Mesendoderm (in vitro differentiated cells): ENCODE measurements at regions not wholly inside any gene's neighbourhood (a gene's known extent, or its start where the extent isn't known, plus 50 kb on each side); places are given as distances from the start of the nearest gene placed in this dataset.
"Not testable (repeated sequence)": the region's sequence is repeated elsewhere in the genome, so short reads cannot be mapped to it uniquely, and the experiment has no call there.

Experiments used
- DNase-seq: peaks from one replicate; pipeline ENCODE4 v3.0.0; 2013
- H2AK5ac ChIP-seq: 2 replicates; pipeline ENCODE4 v1.6.1; 2013; ENCODE audit warnings: low read length, inconsistent platforms
- H2BK120ac ChIP-seq: 2 replicates; pipeline ENCODE4 v1.6.1; 2013; ENCODE audit warnings: low read depth, mild to moderate bottlenecking, low read length, moderate library complexity, mixed read lengths
- H2BK15ac ChIP-seq: replicated peaks from 2 replicates; pipeline ENCODE4 v1.6.1; 2013; ENCODE audit warnings: low read depth, mild to moderate bottlenecking, moderate library complexity
- H2BK5ac ChIP-seq: 2 replicates; pipeline ENCODE4 v1.6.1; 2013; ENCODE audit warnings: low read length, inconsistent platforms
- H3K18ac ChIP-seq: 2 replicates; pipeline ENCODE4 v1.6.1; 2013; ENCODE audit warnings: mild to moderate bottlenecking, low read length, mixed read lengths
- H3K23ac ChIP-seq: one replicate; pipeline ENCODE4 v1.6.1; 2013; ENCODE audit warnings: low read length
- H3K27ac ChIP-seq: 2 replicates; pipeline ENCODE4 v1.5.1; 2013; ENCODE audit warnings: low read depth, mild to moderate bottlenecking, inconsistent platforms, low read length, moderate library complexity
- H3K27me3 ChIP-seq: 2 replicates; pipeline ENCODE4 v1.6.1; 2013; ENCODE audit warnings: low read length, control low read depth, mild to moderate bottlenecking, inconsistent platforms; ENCODE audit not compliant: insufficient read depth, poor library complexity
- H3K36me3 ChIP-seq: 2 replicates; pipeline ENCODE4 v1.6.1; 2013; ENCODE audit warnings: low read length, inconsistent platforms; ENCODE audit not compliant: control insufficient read depth, insufficient read depth
- H3K4ac ChIP-seq: one replicate; pipeline ENCODE4 v1.6.1; 2013; ENCODE audit warnings: low read depth, mild to moderate bottlenecking, low read length, moderate library complexity
- H3K4me1 ChIP-seq: 2 replicates; pipeline ENCODE4 v1.6.1; 2013; ENCODE audit warnings: low read depth, low read length, inconsistent platforms; ENCODE audit not compliant: control insufficient read depth
- H3K4me2 ChIP-seq: 2 replicates; pipeline ENCODE4 v1.6.1; 2013; ENCODE audit warnings: low read length
- H3K4me3 ChIP-seq: 2 replicates; pipeline ENCODE4 v1.5.1; 2013; ENCODE audit warnings: mild to moderate bottlenecking, low read length
- H3K56ac ChIP-seq: one replicate; pipeline ENCODE4 v1.6.1; 2013; ENCODE audit warnings: low read length
- H3K79me1 ChIP-seq: 2 replicates; pipeline ENCODE4 v1.6.1; 2013; ENCODE audit warnings: low read length, inconsistent platforms
- H3K79me2 ChIP-seq: 2 replicates; pipeline ENCODE4 v1.6.1; 2013; ENCODE audit warnings: mild to moderate bottlenecking, low read length; ENCODE audit not compliant: control insufficient read depth, insufficient read depth
- H3K9ac ChIP-seq: 2 replicates; pipeline ENCODE4 v1.6.1; 2013; ENCODE audit warnings: low read length, inconsistent platforms
- H4K5ac ChIP-seq: one replicate; pipeline ENCODE4 v1.6.1; 2013; ENCODE audit warnings: low read length
- H4K8ac ChIP-seq: one replicate; pipeline ENCODE4 v1.6.1; 2013; ENCODE audit warnings: low read depth, mild to moderate bottlenecking, control low read depth, low read length, moderate library complexity
- WGBS: extraction: QIAGEN DNeasy Blood & Tissue Kit; methylation state at CpG from one replicate; pipeline ENCODE4 v1.1.7; 2013; ENCODE audit warnings: low lambda C conversion rate, missing lambda C conversion rate; ENCODE audit not compliant: insufficient coverage; ENCODE audit errors: extremely low coverage; 5-methylcytosine and 5-hydroxymethylcytosine counted together

DNA sequence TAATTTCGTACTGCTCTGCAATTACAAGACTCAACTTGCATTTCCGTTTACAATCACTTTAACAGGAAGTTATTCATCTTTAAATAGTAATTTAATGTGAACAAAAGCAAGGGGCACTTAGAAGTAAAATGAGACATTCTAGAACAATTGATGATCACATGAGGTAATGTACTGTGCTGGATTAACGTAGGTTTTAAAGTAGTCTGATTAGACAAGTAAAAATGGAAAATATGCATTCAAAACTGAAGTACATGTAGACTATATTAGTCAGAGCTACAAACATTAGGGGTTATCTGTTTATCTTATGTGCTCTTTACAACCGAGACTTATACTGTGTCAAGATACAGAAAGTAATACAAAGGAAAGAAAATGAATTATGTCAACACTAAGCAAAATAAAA, 1528.0 kb downstream of the SLITRK5 start:
- Histone ChIP-seq H3K36me3 (no peaks in the 10 kb centered on the region), H4K8ac (no peak overlapping the region), H4K5ac (no peak overlapping the region), H3K23ac (no peak overlapping the region), H3K79me1 (no peaks in the 10 kb centered on the region), H3K4me3 (no peak overlapping the region), H2BK5ac (no peak overlapping the region), H2AK5ac (no peak overlapping the region), H2BK120ac (no peak overlapping the region), H3K27me3 (no peaks in the 10 kb centered on the region), H3K79me2 (no peaks in the 10 kb centered on the region), H3K4ac (no peak overlapping the region), H3K56ac (no peak overlapping the region), H3K9ac (no peak overlapping the region), H3K27ac (no peak overlapping the region), H3K18ac (no peak overlapping the region), H2BK15ac (no peak overlapping the region), H3K4me2 (no peak overlapping the region), H3K4me1 (no peaks in the 10 kb centered on the region)
- no CpG with 5 or more reads among the region's 4 CpGs for WGBS
- DNase-seq = no peak

DNA sequence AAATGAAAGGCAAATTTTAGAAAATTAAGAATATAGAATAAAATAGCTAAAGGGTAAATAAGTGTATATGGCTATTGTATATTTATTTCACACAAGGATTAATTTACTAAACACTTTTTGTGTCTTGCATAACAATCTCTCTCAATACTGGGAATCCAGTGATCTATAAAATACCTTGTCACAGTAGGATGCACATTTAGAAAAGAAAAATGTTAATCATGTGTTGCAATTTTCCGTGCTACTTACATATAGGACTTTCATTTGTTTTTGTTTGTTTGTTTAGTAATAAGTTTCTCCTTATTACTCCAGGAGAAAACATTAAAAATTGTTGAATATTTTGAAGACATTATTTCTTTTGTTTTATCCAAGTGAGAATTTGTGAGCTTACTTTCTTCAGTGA, 1533.3 kb downstream of the SLITRK5 start:
- WGBS = no CpG with 5 or more reads among the region's 1 CpG
- Histone ChIP-seq H3K4me2 (no peak overlapping the region), H4K8ac (no peak overlapping the region)

DNA sequence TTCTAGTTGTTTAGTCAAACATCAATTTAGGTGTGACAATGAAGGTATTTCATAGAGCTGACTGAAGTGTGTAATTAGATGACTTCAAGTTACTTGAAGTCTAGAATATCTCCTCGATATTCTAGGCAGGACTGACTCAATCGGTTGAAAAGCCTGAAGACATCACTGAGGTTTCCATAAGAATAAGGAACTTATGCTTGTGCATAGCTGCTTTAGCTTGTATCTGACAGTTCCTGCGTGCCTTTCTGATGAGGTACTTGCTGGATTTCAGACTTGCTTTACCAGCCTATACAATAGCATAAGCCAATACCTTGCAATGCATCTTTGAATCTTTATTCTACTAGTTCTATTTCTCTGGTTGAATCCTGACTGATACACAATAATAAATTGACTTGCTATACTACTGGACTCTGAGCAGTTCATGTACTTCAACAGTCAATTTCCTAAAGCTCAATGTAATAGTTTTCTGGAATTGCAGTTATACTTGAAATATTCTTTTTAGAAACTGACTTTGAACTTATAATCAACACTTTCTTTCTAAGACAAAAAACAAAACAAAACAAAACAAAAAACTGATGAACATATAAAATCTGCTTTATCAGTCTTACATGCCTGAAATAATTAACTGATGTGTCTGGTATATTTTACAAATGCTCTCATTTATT, 1534.8 kb downstream of the SLITRK5 start:
- H2BK5ac ChIP-seq = no peak overlapping the region
- H3K27ac ChIP-seq = no peak overlapping the region
- no peaks in the 10 kb centered on the region for H3K79me1 ChIP-seq
- no peaks in the 10 kb centered on the region for H3K4me1 ChIP-seq
- H2BK15ac ChIP-seq = no peak overlapping the region
- H2BK120ac ChIP-seq = no peak overlapping the region
- no peak overlapping the region for H2AK5ac ChIP-seq
- no peak overlapping the region for H3K4ac ChIP-seq
- no peak overlapping the region for H3K56ac ChIP-seq
- no peak overlapping the region for H3K18ac ChIP-seq
- H4K5ac ChIP-seq = no peak overlapping the region
- H3K23ac ChIP-seq = no peak overlapping the region
- no peak overlapping the region for H3K4me2 ChIP-seq
- no peaks in the 10 kb centered on the region for H3K36me3 ChIP-seq
- H3K9ac ChIP-seq = no peak overlapping the region
- no peak overlapping the region for H3K4me3 ChIP-seq
- DNase-seq = peak; percentile 7
- H3K27me3 ChIP-seq = no peaks in the 10 kb centered on the region
- no CpG with 5 or more reads among the region's 3 CpGs for WGBS
- H4K8ac ChIP-seq = no peak overlapping the region
- H3K79me2 ChIP-seq = no peaks in the 10 kb centered on the region

More for the DNA sequence above, 1533.3 kb downstream of the SLITRK5 start:
- Histone ChIP-seq H4K5ac (no peak overlapping the region), H3K56ac (no peak overlapping the region), H2BK15ac (no peak overlapping the region), H3K4ac (no peak overlapping the region), H2BK120ac (no peak overlapping the region), H3K4me1 (no peaks in the 10 kb centered on the region), H3K4me3 (no peak overlapping the region), H2AK5ac (no peak overlapping the region), H3K27ac (no peak overlapping the region), H3K9ac (no peak overlapping the region), H3K36me3 (no peaks in the 10 kb centered on the region), H3K27me3 (no peaks in the 10 kb centered on the region), H3K23ac (no peak overlapping the region), H3K79me1 (no peaks in the 10 kb centered on the region), H2BK5ac (no peak overlapping the region), H3K79me2 (no peaks in the 10 kb centered on the region), H3K18ac (no peak overlapping the region)
- DNase-seq = no peak

DNA sequence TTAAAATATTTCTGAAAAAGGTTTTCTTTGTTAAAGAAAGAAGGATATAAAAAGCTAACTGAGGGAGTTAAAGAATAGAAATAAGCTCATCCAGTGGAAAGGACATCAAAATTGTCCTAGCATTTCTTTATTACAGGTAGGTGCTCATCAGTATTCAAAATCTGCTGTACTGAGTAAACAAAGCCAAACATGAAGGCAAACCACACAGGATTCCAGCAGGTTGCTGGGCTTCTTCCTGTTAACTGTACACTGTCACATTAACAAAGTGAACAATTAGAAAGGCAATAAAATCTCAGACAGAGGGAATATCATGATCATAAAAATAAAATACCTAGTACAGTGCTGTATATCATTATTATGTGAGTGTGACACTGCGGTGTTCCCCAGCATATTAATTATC, 1541.0 kb downstream of the SLITRK5 start:
- no peak overlapping the region for H2AK5ac ChIP-seq
- H3K23ac ChIP-seq = no peak overlapping the region
- H3K4me3 ChIP-seq = no peak overlapping the region
- no peak for DNase-seq
- no peak overlapping the region for H3K18ac ChIP-seq
- H3K27me3 ChIP-seq = no peaks in the 10 kb centered on the region
- no peaks in the 10 kb centered on the region for H3K79me1 ChIP-seq
- no peak overlapping the region for H4K5ac ChIP-seq
- no peak overlapping the region for H3K4me2 ChIP-seq
- no peaks in the 10 kb centered on the region for H3K79me2 ChIP-seq
- H3K4me1 ChIP-seq = no peaks in the 10 kb centered on the region
- no peak overlapping the region for H2BK5ac ChIP-seq
- H3K4ac ChIP-seq = no peak overlapping the region
- whole genome bisulfite sequencing = no CpG with 5 or more reads among the region's 1 CpG
- H3K9ac ChIP-seq = no peak overlapping the region
- no peak overlapping the region for H3K27ac ChIP-seq
- no peak overlapping the region for H2BK15ac ChIP-seq
- no peak overlapping the region for H3K56ac ChIP-seq
- no peaks in the 10 kb centered on the region for H3K36me3 ChIP-seq
- H2BK120ac ChIP-seq = no peak overlapping the region
- no peak overlapping the region for H4K8ac ChIP-seq

DNA sequence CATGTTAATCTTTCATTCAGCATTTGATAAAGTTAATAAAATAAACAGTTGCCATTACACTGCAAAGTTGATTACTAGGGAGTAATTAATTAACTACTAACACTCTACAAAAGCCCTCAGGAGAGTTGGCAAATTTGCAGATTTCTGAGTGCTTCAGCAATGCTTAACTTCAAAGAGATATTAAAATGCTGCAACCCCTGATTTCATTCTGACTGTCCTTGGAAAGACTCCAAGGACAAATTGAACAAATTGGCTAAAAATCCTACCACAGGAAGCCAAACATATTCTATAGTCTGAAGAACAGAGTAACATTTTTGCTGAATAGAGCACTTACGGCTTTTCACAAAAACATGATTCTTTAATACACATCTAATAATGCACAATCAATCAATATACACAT, 1543.0 kb downstream of the SLITRK5 start:
- Histone ChIP-seq H2AK5ac (no peak overlapping the region), H4K5ac (no peak overlapping the region), H3K79me1 (no peaks in the 10 kb centered on the region), H3K27me3 (no peaks in the 10 kb centered on the region), H3K18ac (no peak overlapping the region), H4K8ac (no peak overlapping the region), H3K56ac (no peak overlapping the region), H3K9ac (no peak overlapping the region), H3K36me3 (no peaks in the 10 kb centered on the region), H3K27ac (no peak overlapping the region), H2BK15ac (no peak overlapping the region), H3K4me1 (no peaks in the 10 kb centered on the region), H2BK5ac (no peak overlapping the region), H3K4me3 (no peak overlapping the region), H3K23ac (no peak overlapping the region), H3K4ac (no peak overlapping the region), H3K4me2 (no peak overlapping the region), H2BK120ac (no peak overlapping the region), H3K79me2 (no peaks in the 10 kb centered on the region)
- no CpG with 5 or more reads among the region's 1 CpG for WGBS
- no peak for DNase-seq

DNA sequence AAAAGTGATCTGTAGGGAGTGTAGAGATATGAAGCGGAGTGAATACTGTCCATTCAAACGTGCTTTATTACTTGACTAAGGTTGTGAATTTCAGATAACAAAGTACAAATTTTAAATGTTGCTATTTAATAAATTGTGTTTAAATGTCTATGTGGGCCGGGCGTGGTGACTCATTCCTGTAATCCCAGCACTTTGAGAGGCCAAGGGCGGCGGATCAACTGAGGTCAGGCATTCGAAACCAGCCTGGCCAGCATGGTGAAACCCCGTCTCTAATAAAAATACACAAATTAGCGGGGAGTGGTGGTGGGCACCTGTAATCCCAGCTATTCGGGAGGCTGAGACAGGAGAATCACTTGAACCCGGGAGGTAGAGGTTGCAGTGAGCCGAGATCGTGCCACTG, 1544.1 kb downstream of the SLITRK5 start:
- H4K8ac ChIP-seq, H3K18ac ChIP-seq, H3K56ac ChIP-seq, H3K79me2 ChIP-seq, H2BK15ac ChIP-seq, H3K4me3 ChIP-seq, H2BK5ac ChIP-seq, H3K36me3 ChIP-seq, H3K4me2 ChIP-seq, DNase-seq, H2AK5ac ChIP-seq, H3K9ac ChIP-seq, H3K27me3 ChIP-seq, H3K4me1 ChIP-seq, H3K27ac ChIP-seq, H3K79me1 ChIP-seq, H3K4ac ChIP-seq, H4K5ac ChIP-seq, H2BK120ac ChIP-seq, H3K23ac ChIP-seq: not testable (repeated sequence)
- no CpG with 5 or more reads among the region's 13 CpGs for WGBS
